PC-3 (cell line): ENCODE measurements at regions not wholly inside any gene's neighbourhood (a gene's known extent, or its start where the extent isn't known, plus 50 kb on each side); places are given as distances from the start of the nearest gene placed in this dataset.
A peak's percentile ranks its signal among the peaks of the same experiment; 100 is the strongest.

Source experiments
- ATAC-seq: fragments of 200-7000 bp; cut with Tn5 transposase; 2 replicates; pipeline ENCODE4 v1.9.1; 2020; ENCODE audit warnings: mild to moderate bottlenecking, moderate library complexity
- BruUV-seq: library from RNA; stranded (reverse); fragments of 400-500 nt; replicated peaks from 2 replicates; lab custom pipeline; 2021; lab: Mats Ljungman, UMichigan
- CTCF ChIA-PET: fragments of 300-600 bp; sonication (Branson Sonifier 250); formaldehyde crosslinking; loops from one replicate; lab custom pipeline; 2022; ENCODE audit warnings: antibody characterized with exemption; lab: Charles Lee
- POLR2A ChIA-PET: fragments of 300-600 bp; sonication (Branson Sonifier 250); formaldehyde crosslinking; loops from one replicate; lab custom pipeline; 2022; ENCODE audit warnings: antibody characterized with exemption; ENCODE audit not compliant: unreplicated experiment; lab: Charles Lee
- DNase-seq: peaks from one replicate; pipeline ENCODE4 v3.0.0-alpha.2; 2015
- H2AFZ ChIP-seq: fragments of 300-600 bp; sonication (generic); 2 replicates; pipeline ENCODE4 v1.6.0; 2016; ENCODE audit warnings: antibody characterized with exemption, low read length
- H3F3A ChIP-seq: fragments of 300-600 bp; sonication (generic); one replicate; pipeline ENCODE4 v1.6.0; 2017; ENCODE audit warnings: antibody characterized with exemption, low read length, control low read depth, mild to moderate bottlenecking; ENCODE audit not compliant: unreplicated experiment
- H3K27ac ChIP-seq: fragments of 300-600 bp; sonication (generic); 2 replicates; pipeline ENCODE4 v1.5.1; 2016; ENCODE audit warnings: mild to moderate bottlenecking, low read length
- H3K27me3 ChIP-seq: fragments of 300-600 bp; sonication (generic); 2 replicates; pipeline ENCODE4 v1.6.1; 2016; ENCODE audit warnings: low read length, mixed read lengths
- H3K36me3 ChIP-seq: fragments of 300-600 bp; sonication (generic); 2 replicates; pipeline ENCODE4 v1.6.1; 2016; ENCODE audit warnings: low read depth, mixed run types, low read length, mixed read lengths
- H3K4me1 ChIP-seq: fragments of 300-600 bp; sonication (generic); 2 replicates; pipeline ENCODE4 v1.5.1; 2016; ENCODE audit warnings: low read length; ENCODE audit not compliant: insufficient read depth
- H3K4me2 ChIP-seq: fragments of 300-600 bp; sonication (generic); 2 replicates; pipeline ENCODE4 v1.6.0; 2016; ENCODE audit warnings: low read length
- H3K4me3 ChIP-seq: fragments of 300-600 bp; sonication (generic); 2 replicates; pipeline ENCODE4 v1.5.1; 2016; ENCODE audit warnings: mild to moderate bottlenecking, low read length, mixed read lengths
- H3K79me2 ChIP-seq: fragments of 300-600 bp; sonication (generic); 2 replicates; pipeline ENCODE4 v1.6.1; 2017; ENCODE audit warnings: low read length, mixed read lengths
- H3K9ac ChIP-seq: fragments of 300-600 bp; sonication (generic); 2 replicates; pipeline ENCODE4 v1.6.0; 2016; ENCODE audit warnings: mild to moderate bottlenecking, low read length
- H3K9me2 ChIP-seq: fragments of 300-600 bp; sonication (generic); replicated peaks from 2 replicates; pipeline ENCODE4 v1.6.1; 2016; ENCODE audit warnings: mixed run types, low read length, mixed read lengths
- H3K9me3 ChIP-seq: fragments of 300-600 bp; sonication (generic); 2 replicates; pipeline ENCODE4 v1.6.1; 2016; ENCODE audit warnings: low read length, mixed read lengths
- H4K20me1 ChIP-seq: fragments of 300-600 bp; sonication (generic); 2 replicates; pipeline ENCODE4 v1.6.1; 2016; ENCODE audit warnings: low read length, mixed read lengths
- CTCF ChIP-seq: fragments of 300-600 bp; sonication (generic); conservative IDR thresholded peaks from 2 replicates; pipeline ENCODE4 v1.5.1; 2017; ENCODE audit warnings: antibody characterized with exemption, low read depth, mild to moderate bottlenecking, low read length
- EZH2 ChIP-seq: fragments of 300-600 bp; sonication (generic); IDR thresholded peaks from one replicate; pipeline ENCODE4 v1.6.1; 2017; ENCODE audit warnings: antibody characterized with exemption, mild to moderate bottlenecking, low read length; ENCODE audit not compliant: unreplicated experiment
- EZH2phosphoT487 ChIP-seq: fragments of 300-600 bp; sonication (generic); IDR thresholded peaks from 2 replicates; pipeline ENCODE4 v1.6.1; 2018; ENCODE audit warnings: mild to moderate bottlenecking, antibody characterized with exemption, low read length, borderline replicate concordance
- intact Hi-C: fragments of 100-400 bp; cut with micrococcal nuclease; formaldehyde crosslinking; loops from 2 replicates; pipeline ENCODE4 v1.9.0; 2023

GRCh38 chr3:111249421-111249820 is 177.8 kb downstream of the NECTIN3 start:
- Histone ChIP-seq H3K9me3 (no peaks in the 10 kb centered on the region), H3K9ac (no peak overlapping the region), H3K36me3 (no peaks in the 10 kb centered on the region), H2AFZ (no peak overlapping the region), H3K4me3 (no peak overlapping the region), H3K9me2 (no peaks in the 10 kb centered on the region; the same call in 1 of the 2 replicates), H4K20me1 (no peaks in the 10 kb centered on the region), H3K27me3 (no peaks in the 10 kb centered on the region), H3F3A (no peaks in the 10 kb centered on the region), H3K4me1 (peaks cover 9% of the 10 kb centered on the region; the same call in 1 of the 2 replicates), H3K79me2 (no peaks in the 10 kb centered on the region), H3K4me2 (no peak overlapping the region), H3K27ac (no peak overlapping the region)
- DNase-seq (no peak), ATAC-seq (no peak)
- intact Hi-C loops = no loop called here
- BruUV-seq = no TSS peak
- ChIA-PET CTCF (no interaction called here), POLR2A (interaction anchor here (0.7 kb wide), 1 partner anchor 12 kb away, joined by 3 read pairs; no protein-coding TSS in a partner anchor)
- TF ChIP-seq EZH2 (no peak), CTCF (no peak), EZH2phosphoT487 (no peak)

GRCh38 chr3:111252779-111253178 is 181.2 kb downstream of the NECTIN3 start:
- intact Hi-C loops = no loop called here
- H4K20me1 ChIP-seq = no peaks in the 10 kb centered on the region
- no peaks in the 10 kb centered on the region; the same call in 1 of the 2 replicates for H3K9me2 ChIP-seq
- ATAC-seq = peak; percentile 89
- BruUV-seq = no TSS peak
- no peaks in the 10 kb centered on the region for H3K9me3 ChIP-seq
- ChIA-PET POLR2A (no interaction called here), CTCF (interaction anchor here (0.6 kb wide), 1 partner anchor 1290 kb away, joined by 4 read pairs; no protein-coding TSS in a partner anchor)
- peak; percentile 57 for DNase-seq
- H3K4me2 ChIP-seq = no peak overlapping the region
- no peaks in the 10 kb centered on the region for H3K4me1 ChIP-seq
- H3K27me3 ChIP-seq = no peaks in the 10 kb centered on the region
- H3F3A ChIP-seq = no peaks in the 10 kb centered on the region
- H3K9ac ChIP-seq = no peak overlapping the region
- H3K27ac ChIP-seq = no peak overlapping the region
- peak overlapping the region; percentile 37; the same call in 1 of the 2 replicates for H2AFZ ChIP-seq
- no peaks in the 10 kb centered on the region for H3K79me2 ChIP-seq
- H3K4me3 ChIP-seq = no peak overlapping the region
- H3K36me3 ChIP-seq = no peaks in the 10 kb centered on the region
- TF ChIP-seq EZH2phosphoT487 (no peak), CTCF (peak; percentile 43; the same call in 1 of the 2 replicates)

- TF ChIP-seq CTCF (no peak), EZH2 (no peak), EZH2phosphoT487 (no peak)
- ChIA-PET POLR2A (no interaction called here), CTCF (interaction anchor here (0.6 kb wide), 1 partner anchor 558 kb away, joined by 3 read pairs; no protein-coding TSS in a partner anchor)
- no peaks in the 10 kb centered on the region for H3K4me1 ChIP-seq
- no peak overlapping the region for H3K4me2 ChIP-seq
- intact Hi-C loops = no loop called here
- H3K27me3 ChIP-seq = no peaks in the 10 kb centered on the region
- no peaks in the 10 kb centered on the region for H3K9me3 ChIP-seq
- no peak overlapping the region for H2AFZ ChIP-seq
- no peaks in the 10 kb centered on the region for H3K79me2 ChIP-seq
- H3F3A ChIP-seq = no peaks in the 10 kb centered on the region
- H3K27ac ChIP-seq = no peak overlapping the region
- no peaks in the 10 kb centered on the region for H3K36me3 ChIP-seq
- no peaks in the 10 kb centered on the region for H3K9me2 ChIP-seq
- ATAC-seq = no peak
- DNase-seq = no peak
- H3K4me3 ChIP-seq = no peak overlapping the region
- no peaks in the 10 kb centered on the region for H4K20me1 ChIP-seq
- BruUV-seq = no TSS peak
- H3K9ac ChIP-seq = no peak overlapping the region
These were observed 182.1 kb downstream of the NECTIN3 start for GRCh38 chr3:111253733-111254132.
